ENCODE measurements at regions not wholly inside any gene's neighbourhood (a gene's known extent, or its start where the extent isn't known, plus 50 kb on each side); places are given as distances from the start of the nearest gene placed in this dataset.

DNA sequence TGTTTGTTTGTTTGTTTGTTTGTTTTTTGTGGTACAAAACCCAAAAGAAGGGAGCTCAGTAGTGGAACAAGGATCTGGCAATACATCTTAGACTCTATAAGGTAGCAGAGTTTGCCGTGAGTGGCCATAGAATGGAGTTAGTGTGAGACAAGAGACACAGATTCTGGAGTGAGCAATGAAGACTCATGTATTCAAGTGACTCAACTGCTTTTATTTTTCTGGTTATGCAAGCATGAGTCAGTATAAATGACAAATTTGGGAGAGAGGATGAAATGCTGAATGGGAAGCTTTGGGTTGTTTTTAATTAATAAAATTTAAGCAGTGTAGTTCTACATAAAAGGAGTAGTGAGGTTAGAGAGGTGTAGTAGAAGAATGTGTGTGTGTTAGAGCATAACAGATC, 143.6 kb upstream of the ANO5 start (continued):
- TF ChIP-seq OVOL3 (tag by site-specific recombination; IDR thresholded peaks at IDR 0.05) (no peak), GFI1B (tag by site-specific recombination; IDR thresholded peaks at IDR 0.05) (no peak)

- no peak overlapping the region for H3K27ac ChIP-seq (ENCODE audit: extremely low read depth, low read depth, low read length)
- no peak for TF ChIP-seq ZBTB48 (tag by site-specific recombination; IDR thresholded peaks at IDR 0.05)
- no peak for TF ChIP-seq ZNF155 (tag by site-specific recombination; IDR thresholded peaks at IDR 0.05)
- TF ChIP-seq, protein P1, sequence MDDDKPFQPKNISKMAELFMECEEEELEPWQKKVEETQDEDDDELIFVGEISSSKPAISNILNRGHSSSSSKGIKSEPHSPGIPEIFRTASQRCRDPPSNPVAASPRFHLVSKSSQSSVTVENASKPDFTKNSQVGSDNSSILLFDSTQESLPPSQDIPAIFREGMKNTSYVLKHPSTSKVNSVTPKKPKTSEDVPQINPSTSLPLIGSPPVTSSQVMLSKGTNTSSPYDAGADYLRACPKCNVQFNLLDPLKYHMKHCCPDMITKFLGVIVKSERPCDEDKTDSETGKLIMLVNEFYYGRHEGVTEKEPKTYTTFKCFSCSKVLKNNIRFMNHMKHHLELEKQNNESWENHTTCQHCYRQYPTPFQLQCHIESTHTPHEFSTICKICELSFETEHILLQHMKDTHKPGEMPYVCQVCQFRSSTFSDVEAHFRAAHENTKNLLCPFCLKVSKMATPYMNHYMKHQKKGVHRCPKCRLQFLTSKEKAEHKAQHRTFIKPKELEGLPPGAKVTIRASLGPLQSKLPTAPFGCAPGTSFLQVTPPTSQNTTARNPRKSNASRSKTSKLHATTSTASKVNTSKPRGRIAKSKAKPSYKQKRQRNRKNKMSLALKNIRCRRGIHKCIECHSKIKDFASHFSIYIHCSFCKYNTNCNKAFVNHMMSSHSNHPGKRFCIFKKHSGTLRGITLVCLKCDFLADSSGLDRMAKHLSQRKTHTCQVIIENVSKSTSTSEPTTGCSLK (tag by site-specific recombination; IDR thresholded peaks at IDR 0.05), result no peak
- no peak for TF ChIP-seq ZNF585B (tag by site-specific recombination; IDR thresholded peaks at IDR 0.05)
- no peak for TF ChIP-seq ZNF248 (tag by site-specific recombination; IDR thresholded peaks at IDR 0.05)
- no peaks in the 10 kb centered on the region for H3K36me3 ChIP-seq (ENCODE audit: control insufficient read depth in 2 of 2, insufficient read depth in 1 of 2, low read length in 2 of 2)
- H3K4me3 ChIP-seq (ENCODE audit: low read depth, low read length), result no peak overlapping the region
- POLR2A ChIA-PET, result no interaction called here
- CTCF ChIA-PET, result no interaction called here
- no peaks in the 10 kb centered on the region for H3K4me1 ChIP-seq (ENCODE audit: control insufficient read depth, insufficient read depth, low read length)
- H3K9me3 ChIP-seq (ENCODE audit: control insufficient read depth, insufficient read depth, low read depth, low read length), result no peaks in the 10 kb centered on the region
Measured at GRCh38 chr11:22065472-22065871, 127.4 kb upstream of the ANO5 start.

GRCh38 chr11:22069844-22070243, 123.0 kb upstream of the ANO5 start:
- H3K4me3 ChIP-seq (ENCODE audit: low read depth, low read length), result no peak overlapping the region
- no peak for TF ChIP-seq ZNF223 (tag by site-specific recombination; IDR thresholded peaks at IDR 0.05)
- TF ChIP-seq KLF17 (tag by site-specific recombination; IDR thresholded peaks at IDR 0.05), result no peak
- no peak for TF ChIP-seq ZBTB20 (tag by site-specific recombination; IDR thresholded peaks at IDR 0.05)
- no peak for TF ChIP-seq ZNF184 (tag by site-specific recombination; IDR thresholded peaks at IDR 0.05)
- TF ChIP-seq, protein P2, sequence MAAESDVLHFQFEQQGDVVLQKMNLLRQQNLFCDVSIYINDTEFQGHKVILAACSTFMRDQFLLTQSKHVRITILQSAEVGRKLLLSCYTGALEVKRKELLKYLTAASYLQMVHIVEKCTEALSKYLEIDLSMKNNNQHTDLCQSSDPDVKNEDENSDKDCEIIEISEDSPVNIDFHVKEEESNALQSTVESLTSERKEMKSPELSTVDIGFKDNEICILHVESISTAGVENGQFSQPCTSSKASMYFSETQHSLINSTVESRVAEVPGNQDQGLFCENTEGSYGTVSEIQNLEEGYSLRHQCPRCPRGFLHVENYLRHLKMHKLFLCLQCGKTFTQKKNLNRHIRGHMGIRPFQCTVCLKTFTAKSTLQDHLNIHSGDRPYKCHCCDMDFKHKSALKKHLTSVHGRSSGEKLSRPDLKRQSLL (tag by site-specific recombination; IDR thresholded peaks at IDR 0.05), result no peak
- no peak for TF ChIP-seq ZNF133 (tag by site-specific recombination; IDR thresholded peaks at IDR 0.05)
- TF ChIP-seq REPIN1 (tag by site-specific recombination; IDR thresholded peaks at IDR 0.05; ENCODE audit: low read depth), result no peak
- no peak for TF ChIP-seq ZNF146 (tag by site-specific recombination; IDR thresholded peaks at IDR 0.05)
- H3K9me3 ChIP-seq (ENCODE audit: control insufficient read depth, insufficient read depth, low read depth, low read length), result no peaks in the 10 kb centered on the region
- no peaks in the 10 kb centered on the region for H3K36me3 ChIP-seq (ENCODE audit: control insufficient read depth in 2 of 2, insufficient read depth in 1 of 2, low read length in 2 of 2)
- ChIA-PET POLR2A (no interaction called here), CTCF (interaction anchor here (0.7 kb wide), 1 partner anchor 86 kb away, joined by 3 read pairs; no protein-coding TSS in a partner anchor)
- no peak overlapping the region for H3K27ac ChIP-seq (ENCODE audit: extremely low read depth, low read depth, low read length)
- H3K4me1 ChIP-seq (ENCODE audit: control insufficient read depth, insufficient read depth, low read length), result no peaks in the 10 kb centered on the region

GRCh38 chr11:22076271-22076930, 116.5 kb upstream of the ANO5 start:
- Histone ChIP-seq H3K4me3 (ENCODE audit: low read depth, low read length) (no peak overlapping the region), H3K36me3 (ENCODE audit: control insufficient read depth in 2 of 2, insufficient read depth in 1 of 2, low read length in 2 of 2) (no peaks in the 10 kb centered on the region), H3K9me3 (ENCODE audit: control insufficient read depth, insufficient read depth, low read depth, low read length) (no peaks in the 10 kb centered on the region), H3K27ac (ENCODE audit: extremely low read depth, low read depth, low read length) (no peak overlapping the region), H3K4me1 (ENCODE audit: control insufficient read depth, insufficient read depth, low read length) (no peaks in the 10 kb centered on the region)
- ChIA-PET POLR2A (no interaction called here), CTCF (no interaction called here)
- TF ChIP-seq ZNF354C (tag by site-specific recombination; IDR thresholded peaks at IDR 0.05; ENCODE audit: borderline replicate concordance, low read depth) (no peak), HOXA7 (CRISPR knock-in tag; IDR thresholded peaks at IDR 0.05; ENCODE audit: borderline replicate concordance) (no peak), GLI4 (tag by site-specific recombination; IDR thresholded peaks at IDR 0.05) (no peak), ZNF266 (tag by site-specific recombination; IDR thresholded peaks at IDR 0.05; ENCODE audit: low read depth) (no peak), ZNF112 (tag by site-specific recombination; IDR thresholded peaks at IDR 0.05) (no peak)

Data from HEK293 (cell line).